ENCODE measurements at regions not wholly inside any gene's neighbourhood (a gene's known extent, or its start where the extent isn't known, plus 50 kb on each side); places are given as distances from the start of the nearest gene placed in this dataset.

GRCh38 chr1:9419369-9420041 lies 119.8 kb upstream of the SLC25A33 start:
- no peak for DNase-seq

- DNase-seq, result no peak
Measured at GRCh38 chr1:9420835-9421532, 118.3 kb upstream of the SLC25A33 start.

- DNase-seq, result no peak
Measured at GRCh38 chr1:9421533-9421873, 117.8 kb upstream of the SLC25A33 start.

- DNase-seq, result no peak
Measured at GRCh38 chr1:9422321-9422720, 116.9 kb upstream of the SLC25A33 start.

- DNase-seq, result no peak
Measured at GRCh38 chr1:9422911-9423505, 116.3 kb upstream of the SLC25A33 start.

- no peak for DNase-seq
Measured at GRCh38 chr1:9424261-9424660, 115.0 kb upstream of the SLC25A33 start.

- DNase-seq, result no peak
Measured at GRCh38 chr1:9425859-9426258, 113.4 kb upstream of the SLC25A33 start.

GRCh38 chr1:9426291-9426711 lies 113.0 kb upstream of the SLC25A33 start:
- no peak for DNase-seq

GRCh38 chr1:9427388-9427787 lies 111.9 kb upstream of the SLC25A33 start:
- DNase-seq, result no peak

- peak; percentile 99 for DNase-seq
Measured at GRCh38 chr1:9428601-9429341, 110.5 kb upstream of the SLC25A33 start.

- DNase-seq, result no peak
Measured at GRCh38 chr1:9429342-9429711, 109.9 kb upstream of the SLC25A33 start.

- no peak for DNase-seq
Measured at GRCh38 chr1:9434247-9435152, 104.8 kb upstream of the SLC25A33 start.

GRCh38 chr1:9435153-9435636 lies 104.1 kb upstream of the SLC25A33 start:
- no peak for DNase-seq

- no peak for DNase-seq
Measured at GRCh38 chr1:9435854-9436640, 103.2 kb upstream of the SLC25A33 start.

GRCh38 chr1:9437961-9438430 lies 101.3 kb upstream of the SLC25A33 start:
- no peak for DNase-seq

GRCh38 chr1:9438431-9439073 lies 100.7 kb upstream of the SLC25A33 start:
- DNase-seq, result no peak

GRCh38 chr1:9439074-9439761 lies 100.0 kb upstream of the SLC25A33 start:
- DNase-seq, result no peak

- no peak for DNase-seq
Measured at GRCh38 chr1:9440261-9440660, 99.0 kb upstream of the SLC25A33 start.

GRCh38 chr1:9440763-9441194 lies 98.5 kb upstream of the SLC25A33 start:
- DNase-seq, result no peak

GRCh38 chr1:9441451-9442133 lies 97.7 kb upstream of the SLC25A33 start:
- no peak for DNase-seq
